ENCODE measurements at regions not wholly inside any gene's neighbourhood (a gene's known extent, or its start where the extent isn't known, plus 50 kb on each side); places are given as distances from the start of the nearest gene placed in this dataset.

DNA sequence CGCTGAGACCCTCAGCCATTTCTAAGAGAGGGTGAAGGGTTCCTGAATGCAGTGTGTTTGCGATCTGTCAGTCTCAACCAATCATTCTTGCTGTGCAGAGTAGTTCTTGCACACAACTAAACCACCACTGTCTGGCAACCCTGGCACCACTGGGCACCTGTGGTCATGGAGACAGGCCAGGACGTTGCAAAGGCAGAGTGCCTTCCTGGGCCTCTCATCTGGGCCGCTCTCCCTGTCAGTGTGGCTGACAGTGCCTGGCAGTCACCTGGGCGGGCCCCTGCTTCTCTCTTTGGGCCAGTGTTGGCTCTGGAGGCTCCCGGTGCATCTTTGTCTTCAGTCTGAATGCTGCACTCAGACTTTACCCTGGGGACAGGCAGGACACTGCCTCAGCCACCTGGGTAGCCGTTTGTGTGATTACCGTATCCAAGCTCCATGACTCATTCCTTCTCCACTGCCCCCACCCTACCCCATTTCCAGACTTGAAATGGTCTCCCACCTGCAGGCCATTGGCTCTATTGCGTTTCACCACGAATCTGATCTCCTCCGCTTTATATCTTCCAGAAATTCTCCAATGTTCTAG is 104.6 kb upstream of the KLF13 start:
- Mint-ChIP-seq H3K4me1 (peaks cover 32% of the 10 kb centered on the region), H3K27me3 (ENCODE audit: low read depth) (peaks cover 3% of the 10 kb centered on the region), H3K36me3 (peaks cover 2% of the 10 kb centered on the region; the same call in 1 of the 2 replicates), H3K9me3 (peaks cover 9% of the 10 kb centered on the region), H3K4me3 (no peak overlapping the region), H3K27ac (no peak overlapping the region)
- CTCF ChIA-PET: no interaction called here
- TF ChIP-seq, protein P1, sequence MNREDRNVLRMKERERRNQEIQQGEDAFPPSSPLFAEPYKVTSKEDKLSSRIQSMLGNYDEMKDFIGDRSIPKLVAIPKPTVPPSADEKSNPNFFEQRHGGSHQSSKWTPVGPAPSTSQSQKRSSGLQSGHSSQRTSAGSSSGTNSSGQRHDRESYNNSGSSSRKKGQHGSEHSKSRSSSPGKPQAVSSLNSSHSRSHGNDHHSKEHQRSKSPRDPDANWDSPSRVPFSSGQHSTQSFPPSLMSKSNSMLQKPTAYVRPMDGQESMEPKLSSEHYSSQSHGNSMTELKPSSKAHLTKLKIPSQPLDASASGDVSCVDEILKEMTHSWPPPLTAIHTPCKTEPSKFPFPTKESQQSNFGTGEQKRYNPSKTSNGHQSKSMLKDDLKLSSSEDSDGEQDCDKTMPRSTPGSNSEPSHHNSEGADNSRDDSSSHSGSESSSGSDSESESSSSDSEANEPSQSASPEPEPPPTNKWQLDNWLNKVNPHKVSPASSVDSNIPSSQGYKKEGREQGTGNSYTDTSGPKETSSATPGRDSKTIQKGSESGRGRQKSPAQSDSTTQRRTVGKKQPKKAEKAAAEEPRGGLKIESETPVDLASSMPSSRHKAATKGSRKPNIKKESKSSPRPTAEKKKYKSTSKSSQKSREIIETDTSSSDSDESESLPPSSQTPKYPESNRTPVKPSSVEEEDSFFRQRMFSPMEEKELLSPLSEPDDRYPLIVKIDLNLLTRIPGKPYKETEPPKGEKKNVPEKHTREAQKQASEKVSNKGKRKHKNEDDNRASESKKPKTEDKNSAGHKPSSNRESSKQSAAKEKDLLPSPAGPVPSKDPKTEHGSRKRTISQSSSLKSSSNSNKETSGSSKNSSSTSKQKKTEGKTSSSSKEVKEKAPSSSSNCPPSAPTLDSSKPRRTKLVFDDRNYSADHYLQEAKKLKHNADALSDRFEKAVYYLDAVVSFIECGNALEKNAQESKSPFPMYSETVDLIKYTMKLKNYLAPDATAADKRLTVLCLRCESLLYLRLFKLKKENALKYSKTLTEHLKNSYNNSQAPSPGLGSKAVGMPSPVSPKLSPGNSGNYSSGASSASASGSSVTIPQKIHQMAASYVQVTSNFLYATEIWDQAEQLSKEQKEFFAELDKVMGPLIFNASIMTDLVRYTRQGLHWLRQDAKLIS (CRISPR knock-in tag; IDR thresholded peaks at IDR 0.05; ENCODE audit: borderline replicate concordance): no peak
- TF ChIP-seq, protein P2, sequence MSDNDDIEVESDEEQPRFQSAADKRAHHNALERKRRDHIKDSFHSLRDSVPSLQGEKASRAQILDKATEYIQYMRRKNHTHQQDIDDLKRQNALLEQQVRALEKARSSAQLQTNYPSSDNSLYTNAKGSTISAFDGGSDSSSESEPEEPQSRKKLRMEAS (CRISPR knock-in tag; IDR thresholded peaks at IDR 0.05): no peak
- TF ChIP-seq ZNF232 (CRISPR knock-in tag; IDR thresholded peaks at IDR 0.05) (no peak), JUN (CRISPR knock-in tag; IDR thresholded peaks at IDR 0.05) (no peak), GTF2I (CRISPR knock-in tag; conservative IDR thresholded peaks at IDR 0.05) (no peak), ZNF671 (CRISPR knock-in tag; IDR thresholded peaks at IDR 0.05) (no peak), ZNF263 (CRISPR knock-in tag; IDR thresholded peaks at IDR 0.05; ENCODE audit: low read depth) (no peak), RELA (CRISPR knock-in tag; IDR thresholded peaks at IDR 0.05; ENCODE audit: borderline replicate concordance) (no peak), MYBL2 (CRISPR knock-in tag; IDR thresholded peaks at IDR 0.05) (no peak), ATF6 (CRISPR knock-in tag; IDR thresholded peaks at IDR 0.05) (no peak), OVOL2 (CRISPR knock-in tag; IDR thresholded peaks at IDR 0.05; ENCODE audit: borderline replicate concordance) (no peak), PRRX2 (CRISPR knock-in tag; IDR thresholded peaks at IDR 0.05) (no peak)
- TF ChIP-seq, protein P3, sequence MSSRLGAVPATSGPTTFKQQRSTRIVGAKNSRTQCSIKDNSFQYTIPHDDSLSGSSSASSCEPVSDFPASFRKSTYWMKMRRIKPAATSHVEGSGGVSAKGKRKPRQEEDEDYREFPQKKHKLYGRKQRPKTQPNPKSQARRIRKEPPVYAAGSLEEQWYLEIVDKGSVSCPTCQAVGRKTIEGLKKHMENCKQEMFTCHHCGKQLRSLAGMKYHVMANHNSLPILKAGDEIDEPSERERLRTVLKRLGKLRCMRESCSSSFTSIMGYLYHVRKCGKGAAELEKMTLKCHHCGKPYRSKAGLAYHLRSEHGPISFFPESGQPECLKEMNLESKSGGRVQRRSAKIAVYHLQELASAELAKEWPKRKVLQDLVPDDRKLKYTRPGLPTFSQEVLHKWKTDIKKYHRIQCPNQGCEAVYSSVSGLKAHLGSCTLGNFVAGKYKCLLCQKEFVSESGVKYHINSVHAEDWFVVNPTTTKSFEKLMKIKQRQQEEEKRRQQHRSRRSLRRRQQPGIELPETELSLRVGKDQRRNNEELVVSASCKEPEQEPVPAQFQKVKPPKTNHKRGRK (CRISPR knock-in tag; IDR thresholded peaks at IDR 0.05; ENCODE audit: borderline replicate concordance): no peak
- TF ChIP-seq, protein P4, sequence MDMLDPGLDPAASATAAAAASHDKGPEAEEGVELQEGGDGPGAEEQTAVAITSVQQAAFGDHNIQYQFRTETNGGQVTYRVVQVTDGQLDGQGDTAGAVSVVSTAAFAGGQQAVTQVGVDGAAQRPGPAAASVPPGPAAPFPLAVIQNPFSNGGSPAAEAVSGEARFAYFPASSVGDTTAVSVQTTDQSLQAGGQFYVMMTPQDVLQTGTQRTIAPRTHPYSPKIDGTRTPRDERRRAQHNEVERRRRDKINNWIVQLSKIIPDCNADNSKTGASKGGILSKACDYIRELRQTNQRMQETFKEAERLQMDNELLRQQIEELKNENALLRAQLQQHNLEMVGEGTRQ (CRISPR knock-in tag; IDR thresholded peaks at IDR 0.05): no peak
- DNase-seq (ENCODE audit: low spot score): no peak
- POLR2A ChIA-PET: no interaction called here
- peak; percentile 51 for ATAC-seq

DNA sequence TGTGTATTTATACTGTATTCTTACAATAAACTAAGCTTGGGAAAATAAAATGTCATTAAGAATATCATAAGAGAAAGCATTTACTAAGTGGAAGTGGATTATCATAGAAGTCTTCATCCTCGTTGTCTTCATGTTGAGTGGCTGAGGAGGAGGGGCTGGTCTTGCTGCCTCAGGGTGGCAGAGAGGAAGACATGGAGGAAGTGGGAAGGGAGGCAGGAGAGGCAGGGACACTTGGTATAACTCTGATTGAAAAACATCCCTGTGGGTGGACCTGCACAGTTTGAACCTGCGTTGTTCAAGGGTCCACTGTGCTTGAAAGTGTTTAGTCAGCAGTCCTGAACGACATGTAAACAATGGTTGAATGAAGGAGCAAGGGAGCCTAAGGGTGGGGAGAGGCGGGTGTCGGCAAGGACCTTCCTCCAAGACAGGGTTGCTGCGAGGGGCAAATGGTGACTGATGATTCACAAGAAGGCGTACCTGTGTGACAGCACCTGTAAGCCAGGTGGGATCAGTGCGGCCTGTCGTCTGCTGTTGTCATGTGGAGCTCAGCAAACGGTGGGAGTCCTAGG is 103.8 kb upstream of the KLF13 start:
- CTCF ChIA-PET: no interaction called here
- H3K27ac Mint-ChIP-seq: no peak overlapping the region; the same call in 1 of the 2 replicates
- H3K27me3 Mint-ChIP-seq (ENCODE audit: low read depth): peaks cover 3% of the 10 kb centered on the region

More for the DNA sequence above, 103.8 kb upstream of the KLF13 start:
- Mint-ChIP-seq H3K4me3 (no peak overlapping the region), H3K36me3 (peaks cover 2% of the 10 kb centered on the region; the same call in 1 of the 2 replicates), H3K9me3 (peaks cover 9% of the 10 kb centered on the region), H3K4me1 (peaks cover 31% of the 10 kb centered on the region)
- TF ChIP-seq PRDM15 (CRISPR knock-in tag; IDR thresholded peaks at IDR 0.05): peak; percentile 76
- no peak for TF ChIP-seq TCF7 (CRISPR knock-in tag; IDR thresholded peaks at IDR 0.05; ENCODE audit: low read depth)
- no peak for TF ChIP-seq TP53 (CRISPR knock-in tag; IDR thresholded peaks at IDR 0.05)
- no peak for TF ChIP-seq MLX (CRISPR knock-in tag; IDR thresholded peaks at IDR 0.05)
- TF ChIP-seq PRRX2 (CRISPR knock-in tag; IDR thresholded peaks at IDR 0.05): no peak
- DNase-seq (ENCODE audit: low spot score) (no peak), ATAC-seq (peak; percentile 24)
- POLR2A ChIA-PET: no interaction called here

Data from WTC11 (cell line).